Peyer's patch (tissue), 4 donors: ENCODE measurements at regions not wholly inside any gene's neighbourhood (a gene's known extent, or its start where the extent isn't known, plus 50 kb on each side); places are given as distances from the start of the nearest gene placed in this dataset.

Source experiments
- POLR2A ChIP-seq, 2 donors: fragments of 450-650 bp; IDR thresholded peaks; one replicate each; pipeline ENCODE4 v1.5.1; 2017; ENCODE audit warnings: antibody characterized with exemption in 2 of 2, mild to moderate bottlenecking in 2 of 2, moderate library complexity in 2 of 2
- TF ChIP-seq, protein P1 (sequence below), 6 experiments: fragments of 450-650 bp in 4 of 6; fragments of 200-600 bp in 2 of 6; sonication (generic) in 1 of 6; IDR thresholded peaks; one replicate each; pipeline ENCODE4 v1.5.1; 2017 to 2019; ENCODE audit warnings: antibody characterized with exemption in 6 of 6, mild to moderate bottlenecking in 3 of 6, moderate library complexity in 1 of 6

DNA sequence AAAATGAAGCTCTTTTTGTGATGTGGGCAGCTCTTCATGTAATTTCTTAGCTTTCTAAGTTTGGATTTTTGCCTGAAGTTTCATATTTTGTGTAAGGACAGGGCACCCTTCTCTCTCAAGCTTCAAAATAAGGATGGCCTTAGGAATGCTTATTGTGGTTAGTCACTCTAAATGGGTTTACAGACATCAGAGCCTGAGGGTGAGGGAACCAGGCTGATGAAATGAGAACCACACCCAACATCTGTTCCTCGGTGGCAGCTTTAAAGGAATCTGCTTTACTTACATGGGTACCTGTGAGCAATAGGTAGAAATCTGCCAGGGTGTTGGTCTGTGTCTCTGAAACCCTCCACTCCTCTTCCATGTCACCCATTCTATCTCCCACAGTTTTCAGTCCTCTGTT, 174.3 kb downstream of the EMX2 start:
- TF ChIP-seq, protein P1, sequence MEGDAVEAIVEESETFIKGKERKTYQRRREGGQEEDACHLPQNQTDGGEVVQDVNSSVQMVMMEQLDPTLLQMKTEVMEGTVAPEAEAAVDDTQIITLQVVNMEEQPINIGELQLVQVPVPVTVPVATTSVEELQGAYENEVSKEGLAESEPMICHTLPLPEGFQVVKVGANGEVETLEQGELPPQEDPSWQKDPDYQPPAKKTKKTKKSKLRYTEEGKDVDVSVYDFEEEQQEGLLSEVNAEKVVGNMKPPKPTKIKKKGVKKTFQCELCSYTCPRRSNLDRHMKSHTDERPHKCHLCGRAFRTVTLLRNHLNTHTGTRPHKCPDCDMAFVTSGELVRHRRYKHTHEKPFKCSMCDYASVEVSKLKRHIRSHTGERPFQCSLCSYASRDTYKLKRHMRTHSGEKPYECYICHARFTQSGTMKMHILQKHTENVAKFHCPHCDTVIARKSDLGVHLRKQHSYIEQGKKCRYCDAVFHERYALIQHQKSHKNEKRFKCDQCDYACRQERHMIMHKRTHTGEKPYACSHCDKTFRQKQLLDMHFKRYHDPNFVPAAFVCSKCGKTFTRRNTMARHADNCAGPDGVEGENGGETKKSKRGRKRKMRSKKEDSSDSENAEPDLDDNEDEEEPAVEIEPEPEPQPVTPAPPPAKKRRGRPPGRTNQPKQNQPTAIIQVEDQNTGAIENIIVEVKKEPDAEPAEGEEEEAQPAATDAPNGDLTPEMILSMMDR (IDR thresholded peaks at IDR 0.05), result no peak
- TF ChIP-seq POLR2A (IDR thresholded peaks at IDR 0.05), result no peak
